H9 (cell line): ENCODE measurements at regions not wholly inside any gene's neighbourhood (a gene's known extent, or its start where the extent isn't known, plus 50 kb on each side); places are given as distances from the start of the nearest gene placed in this dataset.

Source experiments
- DNase-seq: peaks from one replicate; pipeline ENCODE4 v3.0.0-alpha.2; 2017
- H2AFZ ChIP-seq: one replicate; pipeline ENCODE4 v1.6.1; 2013; ENCODE audit warnings: mild to moderate bottlenecking, low read length, control low read depth, moderate library complexity
- H2AK5ac ChIP-seq: 2 replicates; pipeline ENCODE4 v1.6.1; 2013; ENCODE audit warnings: low read length, control low read depth, mixed read lengths; ENCODE audit not compliant: insufficient read length
- H2BK120ac ChIP-seq: one replicate; pipeline ENCODE4 v1.6.1; 2013; ENCODE audit warnings: low read depth, mild to moderate bottlenecking, low read length, control low read depth, inconsistent platforms; ENCODE audit not compliant: poor library complexity, severe bottlenecking
- H2BK12ac ChIP-seq: 2 replicates; pipeline ENCODE4 v1.6.1; 2013; ENCODE audit warnings: low read length, control low read depth, mixed read lengths, low read depth; ENCODE audit not compliant: insufficient read length
- H2BK15ac ChIP-seq: 2 replicates; pipeline ENCODE4 v1.6.1; 2013; ENCODE audit warnings: low read depth, low read length, control low read depth
- H2BK20ac ChIP-seq: one replicate; pipeline ENCODE4 v1.6.1; 2013; ENCODE audit warnings: low read depth, mild to moderate bottlenecking, low read length, control low read depth, inconsistent platforms; ENCODE audit not compliant: poor library complexity, severe bottlenecking
- H2BK5ac ChIP-seq: 2 replicates; pipeline ENCODE4 v1.6.1; 2013; ENCODE audit warnings: low read length, control low read depth, mixed read lengths; ENCODE audit not compliant: insufficient read length
- H3K14ac ChIP-seq: 2 replicates; pipeline ENCODE4 v1.6.1; 2013; ENCODE audit warnings: low read length, control low read depth; ENCODE audit not compliant: insufficient read depth
- H3K18ac ChIP-seq: 2 replicates; pipeline ENCODE4 v1.6.1; 2013; ENCODE audit warnings: low read depth, mild to moderate bottlenecking, mixed read lengths, low read length, control low read depth; ENCODE audit not compliant: insufficient read length
- H3K23ac ChIP-seq: 2 replicates; pipeline ENCODE4 v1.6.1; 2013; ENCODE audit warnings: low read length, control low read depth, mixed read lengths, low read depth; ENCODE audit not compliant: insufficient read length
- H3K23me2 ChIP-seq: 2 replicates; pipeline ENCODE4 v1.6.1; 2013; ENCODE audit warnings: low read depth, mild to moderate bottlenecking, mixed read lengths, low read length, control low read depth; ENCODE audit not compliant: insufficient read length, poor library complexity, severe bottlenecking
- H3K27ac ChIP-seq: 2 replicates; pipeline ENCODE4 v1.5.1; 2013; ENCODE audit warnings: low read length, control low read depth, mixed read lengths, low read depth; ENCODE audit not compliant: insufficient read length
- H3K27me3 ChIP-seq: 2 replicates; pipeline ENCODE4 v1.6.1; 2013; ENCODE audit warnings: low read length, control low read depth, inconsistent platforms; ENCODE audit not compliant: insufficient read depth
- H3K4ac ChIP-seq: 2 replicates; pipeline ENCODE4 v1.6.1; 2013; ENCODE audit warnings: low read depth, mild to moderate bottlenecking, control low read depth, inconsistent platforms, low read length, moderate library complexity
- H3K4me1 ChIP-seq: 2 replicates; pipeline ENCODE4 v1.6.1; 2013; ENCODE audit warnings: low read length, control low read depth, inconsistent platforms; ENCODE audit not compliant: insufficient read depth
- H3K4me2 ChIP-seq: 2 replicates; pipeline ENCODE4 v1.6.1; 2013; ENCODE audit warnings: low read length, control low read depth, mixed read lengths; ENCODE audit not compliant: insufficient read length, insufficient read depth
- H3K56ac ChIP-seq: 2 replicates; pipeline ENCODE4 v1.6.1; 2013; ENCODE audit warnings: low read depth, mild to moderate bottlenecking, mixed read lengths, low read length, control low read depth; ENCODE audit not compliant: insufficient read length
- H3K79me1 ChIP-seq: 2 replicates; pipeline ENCODE4 v1.6.1; 2013; ENCODE audit warnings: low read depth, mild to moderate bottlenecking, moderate library complexity, low read length, control low read depth, inconsistent platforms; ENCODE audit not compliant: insufficient read depth, poor library complexity, severe bottlenecking
- H3K79me2 ChIP-seq: 2 replicates; pipeline ENCODE4 v1.6.1; 2013; ENCODE audit warnings: low read length, control low read depth, inconsistent platforms; ENCODE audit not compliant: insufficient read depth
- H3K9ac ChIP-seq: 2 replicates; pipeline ENCODE4 v1.6.1; 2013; ENCODE audit warnings: low read length, control low read depth, mixed read lengths; ENCODE audit not compliant: insufficient read length; ENCODE audit errors: extremely low read depth
- H3K9me3 ChIP-seq: one replicate; pipeline ENCODE4 v1.6.1; 2013; ENCODE audit warnings: low read depth, low read length, inconsistent platforms; ENCODE audit not compliant: control insufficient read depth
- H3T11ph ChIP-seq: one replicate; pipeline ENCODE4 v1.6.1; 2013; ENCODE audit warnings: mild to moderate bottlenecking, low read length, control low read depth, inconsistent platforms
- H4K20me1 ChIP-seq: one replicate; pipeline ENCODE4 v1.6.1; 2013; ENCODE audit not compliant: control insufficient read depth, insufficient read length, insufficient read depth
- H4K5ac ChIP-seq: 2 replicates; pipeline ENCODE4 v1.6.1; 2013; ENCODE audit warnings: low read depth, mild to moderate bottlenecking, mixed read lengths, low read length, control low read depth; ENCODE audit not compliant: insufficient read length
- H4K8ac ChIP-seq: replicated peaks from 2 replicates; pipeline ENCODE4 v1.6.1; 2013; ENCODE audit warnings: low read length, control low read depth, mixed read lengths, low read depth; ENCODE audit not compliant: insufficient read length
- H4K91ac ChIP-seq: 2 replicates; pipeline ENCODE4 v1.6.1; 2013; ENCODE audit warnings: low read depth, mild to moderate bottlenecking, moderate library complexity, mixed read lengths, low read length, control low read depth; ENCODE audit not compliant: insufficient read length
- H3K27ac Mint-ChIP-seq, 3 experiments: 2 replicates in 2 of 3; 3 replicates in 1 of 3; pipeline ENCODE4 v1.8.0; 2020 to 2021; ENCODE audit warnings: mixed read lengths in 3 of 3, mild to moderate bottlenecking in 1 of 3, moderate library complexity in 1 of 3
- H3K27me3 Mint-ChIP-seq: 2 replicates; pipeline ENCODE4 v1.8.0; 2021; ENCODE audit warnings: low read depth, mild to moderate bottlenecking, moderate library complexity, mixed read lengths
- H3K36me3 Mint-ChIP-seq, 3 experiments: 2 replicates in 2 of 3; 3 replicates in 1 of 3; pipeline ENCODE4 v1.8.0; 2020 to 2021; ENCODE audit warnings: low read depth in 3 of 3, mixed read lengths in 3 of 3; ENCODE audit not compliant: insufficient read depth in 1 of 3
- H3K4me1 Mint-ChIP-seq, 2 experiments: 2 replicates each; pipeline ENCODE4 v1.8.0; 2020; ENCODE audit warnings: mixed read lengths in 2 of 2
- H3K4me3 Mint-ChIP-seq, 2 experiments: 2 replicates in 1 of 2; 3 replicates in 1 of 2; pipeline ENCODE4 v1.8.0; 2020 to 2021; ENCODE audit warnings: mild to moderate bottlenecking in 2 of 2, mixed read lengths in 2 of 2, moderate library complexity in 1 of 2
- H3K9me3 Mint-ChIP-seq, 2 experiments: 2 replicates in 1 of 2; 3 replicates in 1 of 2; pipeline ENCODE4 v1.8.0; 2020; ENCODE audit warnings: mild to moderate bottlenecking in 2 of 2, mixed read lengths in 2 of 2, moderate library complexity in 1 of 2
- WGBS: extraction: QIAGEN DNeasy Blood & Tissue Kit; methylation state at CpG from one replicate; pipeline ENCODE4 v1.1.7; 2013; ENCODE audit warnings: missing lambda C conversion rate, low lambda C conversion rate, mixed read lengths; ENCODE audit not compliant: insufficient read length; ENCODE audit errors: extremely low coverage; 5-methylcytosine and 5-hydroxymethylcytosine counted together
- TF ChIP-seq, protein P1 (sequence below): fragments of 200-600 bp; sonication (generic); conservative IDR thresholded peaks from 3 replicates; pipeline ENCODE4 v1.8.0; 2021; ENCODE audit warnings: antibody characterized with exemption, mild to moderate bottlenecking

DNA sequence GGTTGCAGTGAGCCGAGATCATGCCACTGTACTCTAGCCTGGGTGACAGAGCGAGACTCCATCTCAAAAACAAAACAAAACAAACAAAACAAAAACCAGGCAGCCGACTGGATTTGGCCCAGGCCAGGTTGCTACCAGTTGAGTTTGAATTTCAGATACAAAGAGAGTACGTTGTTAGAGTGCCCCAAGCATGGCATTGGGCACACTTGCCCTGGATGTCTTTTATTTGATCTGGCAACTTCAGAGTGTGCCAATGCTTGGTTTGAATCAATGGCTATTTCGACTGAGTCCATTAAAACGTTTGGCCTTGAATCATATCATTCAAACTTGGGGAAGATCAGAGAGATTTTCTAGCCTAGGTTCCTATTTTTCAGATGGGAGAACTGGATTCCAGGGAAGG lies 213.4 kb upstream of the SHH start:
- Histone ChIP-seq H3K27me3 (no peaks in the 10 kb centered on the region), H3K79me1 (no peaks in the 10 kb centered on the region), H3K23ac (no peak overlapping the region), H3K4me1 (no peaks in the 10 kb centered on the region), H2AFZ (no peak overlapping the region), H2BK5ac (no peak overlapping the region), H2BK120ac (no peak overlapping the region), H3K27ac (no peak overlapping the region), H3K79me2 (no peaks in the 10 kb centered on the region), H4K91ac (no peak overlapping the region), H4K5ac (no peak overlapping the region), H2BK20ac (no peak overlapping the region), H3T11ph (no peak overlapping the region), H3K9me3 (no peaks in the 10 kb centered on the region), H3K56ac (no peak overlapping the region), H3K18ac (no peak overlapping the region), H3K4ac (no peak overlapping the region), H4K8ac (no peak overlapping the region), H2BK15ac (no peak overlapping the region), H2BK12ac (no peak overlapping the region), H4K20me1 (no peaks in the 10 kb centered on the region), H3K9ac (no peak overlapping the region), H2AK5ac (no peak overlapping the region), H3K14ac (no peak overlapping the region), H3K4me2 (no peak overlapping the region), H3K23me2 (no peaks in the 10 kb centered on the region)
- DNase-seq = no peak
- WGBS = no CpG with 5 or more reads among the region's 6 CpGs
- no peak overlapping the region for H3K4me3 Mint-ChIP-seq
- H3K36me3 Mint-ChIP-seq = no peaks in the 10 kb centered on the region
- no peaks in the 10 kb centered on the region for H3K9me3 Mint-ChIP-seq
- H3K27ac Mint-ChIP-seq = no peak overlapping the region
- H3K4me1 Mint-ChIP-seq = peaks cover 12 to 13% of the 10 kb centered on the region in 2 experiments; a peak in 3 of 4 replicates
- peaks cover 2% of the 10 kb centered on the region; the same call in 1 of the 2 replicates for H3K27me3 Mint-ChIP-seq
- TF ChIP-seq, protein P1, sequence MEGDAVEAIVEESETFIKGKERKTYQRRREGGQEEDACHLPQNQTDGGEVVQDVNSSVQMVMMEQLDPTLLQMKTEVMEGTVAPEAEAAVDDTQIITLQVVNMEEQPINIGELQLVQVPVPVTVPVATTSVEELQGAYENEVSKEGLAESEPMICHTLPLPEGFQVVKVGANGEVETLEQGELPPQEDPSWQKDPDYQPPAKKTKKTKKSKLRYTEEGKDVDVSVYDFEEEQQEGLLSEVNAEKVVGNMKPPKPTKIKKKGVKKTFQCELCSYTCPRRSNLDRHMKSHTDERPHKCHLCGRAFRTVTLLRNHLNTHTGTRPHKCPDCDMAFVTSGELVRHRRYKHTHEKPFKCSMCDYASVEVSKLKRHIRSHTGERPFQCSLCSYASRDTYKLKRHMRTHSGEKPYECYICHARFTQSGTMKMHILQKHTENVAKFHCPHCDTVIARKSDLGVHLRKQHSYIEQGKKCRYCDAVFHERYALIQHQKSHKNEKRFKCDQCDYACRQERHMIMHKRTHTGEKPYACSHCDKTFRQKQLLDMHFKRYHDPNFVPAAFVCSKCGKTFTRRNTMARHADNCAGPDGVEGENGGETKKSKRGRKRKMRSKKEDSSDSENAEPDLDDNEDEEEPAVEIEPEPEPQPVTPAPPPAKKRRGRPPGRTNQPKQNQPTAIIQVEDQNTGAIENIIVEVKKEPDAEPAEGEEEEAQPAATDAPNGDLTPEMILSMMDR = no peak
